Fibroblast of gingiva (primary cell): ENCODE measurements at regions not wholly inside any gene's neighbourhood (a gene's known extent, or its start where the extent isn't known, plus 50 kb on each side); places are given as distances from the start of the nearest gene placed in this dataset.

Experiments
- DNase-seq: peaks from one replicate; pipeline ENCODE4 v3.0.0-alpha.2; 2011; ENCODE audit warnings: low read depth

DNA sequence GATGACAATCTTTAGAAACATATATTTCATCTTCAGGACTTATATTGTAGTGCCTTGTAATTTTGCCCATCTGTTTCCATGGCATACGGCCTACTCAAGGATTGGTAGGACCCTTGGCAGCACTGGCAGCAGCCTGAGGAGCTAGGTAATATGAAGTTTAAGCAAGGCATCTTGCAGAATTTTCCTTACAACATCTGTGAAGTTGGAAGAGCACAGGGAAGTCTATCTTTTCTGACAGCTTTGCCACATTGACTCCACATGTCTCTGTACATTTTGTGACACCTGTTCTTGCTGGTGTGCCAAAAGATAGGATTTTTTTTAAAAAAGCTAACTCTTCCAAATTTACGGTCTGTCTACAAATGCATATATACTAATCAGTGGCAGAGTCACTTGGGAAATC, 1235.2 kb downstream of the PCDH7 start:
- no peak for DNase-seq

DNA sequence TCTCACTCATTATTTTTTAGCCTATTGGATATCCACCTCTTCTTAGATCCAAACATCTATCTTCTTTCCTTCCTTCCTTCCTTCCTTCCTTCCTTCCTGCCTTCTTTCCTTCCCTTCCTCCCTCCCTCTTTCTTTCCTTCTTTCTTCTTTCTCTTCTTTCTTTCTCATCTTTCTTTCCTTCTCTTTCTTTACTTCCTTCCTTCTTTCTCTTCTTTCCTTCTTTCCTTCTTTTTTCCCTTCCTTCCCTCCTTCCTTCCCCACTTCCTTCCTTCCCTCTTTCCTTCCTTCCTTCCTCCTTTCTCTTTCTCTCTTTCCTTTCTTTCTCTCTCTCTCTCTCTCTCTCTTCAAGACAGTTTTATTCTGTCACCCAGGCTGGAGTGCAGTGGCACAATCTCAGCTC, 1239.8 kb downstream of the PCDH7 start:
- DNase-seq, result no peak

GRCh38 chr4:31964685-31965084, 1244.5 kb downstream of the PCDH7 start:
- DNase-seq, result no peak

- no peak for DNase-seq
Measured at GRCh38 chr4:31968842-31969241, 1248.7 kb downstream of the PCDH7 start.

- no peak for DNase-seq
Measured at GRCh38 chr4:31974490-31975002, 1254.4 kb downstream of the PCDH7 start.

GRCh38 chr4:31979988-31980387, 1259.8 kb downstream of the PCDH7 start:
- no peak for DNase-seq

DNA sequence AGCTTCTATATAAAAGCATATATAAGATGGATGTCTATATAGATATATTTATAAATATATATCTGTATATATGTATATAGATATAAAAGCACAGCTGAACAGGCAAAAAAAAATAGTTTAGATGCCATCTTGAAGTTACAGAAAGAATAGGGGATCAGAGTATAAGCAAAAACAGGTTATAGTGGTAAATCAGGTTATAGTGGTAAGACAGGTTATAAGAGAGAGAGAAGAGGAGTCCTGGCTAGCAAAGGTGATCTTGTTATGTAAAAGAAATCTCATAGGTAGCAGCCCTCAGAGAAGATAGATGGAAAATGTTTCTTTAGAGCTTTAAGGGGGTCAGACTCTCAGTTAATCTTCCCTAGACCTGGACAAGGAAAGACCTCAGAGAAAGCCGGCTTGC, 1263.1 kb downstream of the PCDH7 start:
- no peak for DNase-seq

- DNase-seq, result no peak
Measured at GRCh38 chr4:31983677-31984076, 1263.5 kb downstream of the PCDH7 start.

DNA sequence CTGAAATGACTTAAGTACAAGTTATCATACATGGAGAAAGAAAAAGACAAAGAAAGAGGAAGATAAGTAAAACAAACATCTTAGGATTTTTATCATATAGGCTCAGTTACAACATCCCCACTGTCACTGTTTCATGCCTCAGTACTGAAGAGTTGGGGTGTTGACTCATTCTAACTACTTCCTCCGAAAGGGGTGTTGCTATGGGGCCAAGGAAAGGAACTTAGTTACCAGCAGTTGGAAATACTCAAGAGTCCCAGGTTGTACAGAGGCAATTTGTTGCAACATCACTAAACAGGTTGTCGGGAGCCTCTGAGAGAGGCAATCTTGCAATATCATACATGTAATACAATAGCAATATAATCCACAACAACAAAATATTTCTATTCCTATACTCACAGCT, 1264.7 kb downstream of the PCDH7 start:
- DNase-seq, result no peak

DNA sequence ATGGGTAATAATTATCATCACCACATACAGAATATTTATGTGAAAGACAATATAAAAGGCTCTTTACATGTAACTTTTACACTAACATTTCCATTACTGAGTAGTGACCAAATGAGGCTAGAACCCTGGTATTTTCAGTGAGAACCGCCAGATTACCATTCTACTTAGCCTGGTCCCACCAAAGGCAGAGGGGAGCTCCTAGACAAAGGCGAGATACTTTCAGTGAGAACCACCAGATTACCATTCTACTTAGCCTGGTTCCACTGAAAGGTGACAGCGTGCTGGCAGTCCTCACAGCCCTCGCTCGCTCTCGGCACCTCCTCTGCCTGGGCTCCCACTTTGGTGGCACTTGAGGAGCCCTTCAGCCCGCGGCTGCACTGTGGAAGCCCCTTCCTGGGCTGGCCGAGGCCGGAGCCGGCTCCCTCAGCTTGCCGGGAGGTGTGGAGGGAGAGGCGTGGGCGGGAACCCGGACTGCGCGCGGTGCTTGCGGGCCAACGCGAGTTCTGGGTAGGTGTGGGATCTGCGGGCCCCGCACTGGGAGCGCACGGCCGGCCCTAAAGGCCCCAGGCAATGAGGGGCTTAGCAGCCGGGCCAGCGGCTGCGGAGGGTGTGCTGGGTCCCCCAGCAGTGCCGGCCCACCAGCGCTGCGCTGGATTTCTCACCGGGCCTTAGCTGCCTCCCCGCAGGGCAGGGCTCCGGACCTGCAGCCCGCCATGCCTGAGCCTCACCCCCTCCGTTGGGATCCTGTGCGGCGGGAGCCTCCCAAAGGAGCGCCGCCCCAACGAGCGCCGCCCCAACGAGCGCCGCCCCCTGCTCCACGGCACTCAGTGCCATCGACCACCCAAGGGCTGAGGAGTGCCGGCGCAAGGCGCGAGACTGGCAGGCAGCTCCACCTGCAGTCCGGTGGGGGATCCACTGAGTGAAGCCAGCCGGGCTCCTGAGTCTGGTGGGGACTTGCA, 1276.1 kb downstream of the PCDH7 start:
- no peak for DNase-seq

DNA sequence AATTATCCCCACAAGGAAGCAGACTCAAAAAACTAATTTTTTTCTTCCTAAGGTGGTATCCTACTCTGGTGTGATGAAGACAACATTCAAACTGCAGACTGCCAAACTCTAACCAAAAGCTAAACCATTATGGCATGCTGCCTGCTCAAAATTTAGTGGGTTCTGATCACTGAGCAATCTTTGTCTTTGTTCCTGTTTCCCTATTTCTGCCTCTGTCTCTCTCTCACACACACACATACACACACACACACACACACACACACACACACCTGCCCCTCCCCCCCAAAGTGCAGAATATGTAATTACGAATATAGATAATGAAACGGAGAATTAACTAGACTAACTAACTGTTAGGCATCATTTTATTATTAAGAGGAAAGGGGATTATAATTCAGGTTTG, 1278.6 kb downstream of the PCDH7 start:
- no peak for DNase-seq

- no peak for DNase-seq
Measured at GRCh38 chr4:31999848-32000247, 1279.7 kb downstream of the PCDH7 start.

GRCh38 chr4:32000846-32001488, 1280.8 kb downstream of the PCDH7 start:
- DNase-seq, result no peak

DNA sequence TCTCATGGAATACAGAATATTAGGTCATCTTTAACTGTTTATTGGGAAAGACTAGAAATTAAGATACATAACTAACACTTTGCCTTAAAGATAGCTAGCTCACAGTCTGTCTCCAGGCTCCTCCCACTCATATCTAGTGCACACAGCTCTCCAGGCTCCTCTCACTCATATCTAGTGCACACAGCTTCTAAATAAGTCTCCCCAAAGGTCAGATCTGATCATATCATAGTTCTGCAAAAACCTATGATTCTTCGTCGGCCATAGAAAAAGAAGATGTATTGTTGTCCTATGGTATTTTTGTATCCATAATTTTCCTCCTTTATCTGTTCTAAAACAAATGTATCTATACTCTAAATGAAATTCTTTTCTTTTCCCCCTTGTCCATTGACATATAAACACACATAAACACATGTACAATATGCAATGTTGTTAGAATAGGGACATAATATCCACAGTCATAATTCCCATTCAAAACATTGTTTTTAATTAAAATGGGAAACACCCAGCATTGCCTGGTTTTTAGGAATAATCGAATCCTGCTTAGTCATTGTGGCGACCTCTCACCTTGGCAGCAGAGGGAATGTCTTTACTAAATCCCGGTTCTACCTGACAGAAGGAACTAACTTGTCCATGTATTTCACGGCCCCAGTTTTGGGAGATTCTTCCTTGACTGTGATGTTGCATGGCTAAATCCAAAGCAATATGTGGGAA, 1282.0 kb downstream of the PCDH7 start:
- DNase-seq, result no peak

GRCh38 chr4:32003548-32003947, 1283.4 kb downstream of the PCDH7 start:
- no peak for DNase-seq

DNA sequence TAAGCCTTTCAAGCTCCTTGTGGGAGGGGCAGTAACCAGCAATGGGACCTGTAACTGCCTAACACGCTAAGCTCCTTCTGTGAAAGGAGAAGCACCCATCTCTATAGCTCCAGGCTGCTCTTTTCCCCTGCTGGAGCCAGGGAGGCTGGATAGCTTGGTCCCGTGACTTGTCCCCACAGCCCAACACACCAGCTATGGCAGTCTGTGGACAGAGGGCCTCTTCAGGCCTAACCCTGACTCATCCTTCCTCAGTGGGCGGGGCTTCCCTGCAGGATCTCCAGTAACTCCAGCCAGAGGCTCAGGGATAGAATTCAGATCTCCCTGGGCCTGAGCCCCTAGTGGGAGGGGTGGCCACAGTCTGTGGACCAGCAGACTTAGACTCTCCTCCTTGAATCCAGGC, 1290.1 kb downstream of the PCDH7 start:
- DNase-seq, result no peak

DNA sequence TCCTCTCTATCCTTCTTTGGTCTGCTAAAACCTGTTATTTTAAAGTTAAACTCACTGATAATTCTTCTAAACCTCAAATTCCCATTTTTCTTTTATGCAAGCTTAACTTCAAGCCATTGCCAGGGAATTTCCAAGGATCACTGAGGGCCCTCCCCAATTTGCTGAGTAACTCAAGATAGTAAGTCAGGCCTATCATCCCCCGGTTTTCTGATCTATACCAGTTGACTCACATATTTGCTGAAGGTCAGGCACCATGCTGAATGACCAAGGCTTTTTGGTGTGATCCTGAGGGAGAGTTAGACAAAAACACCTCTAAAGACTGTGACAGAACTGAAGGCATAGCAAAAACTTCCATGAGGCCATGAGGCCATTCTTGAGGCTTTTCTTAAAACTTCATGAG, 1301.9 kb downstream of the PCDH7 start:
- DNase-seq, result no peak

DNA sequence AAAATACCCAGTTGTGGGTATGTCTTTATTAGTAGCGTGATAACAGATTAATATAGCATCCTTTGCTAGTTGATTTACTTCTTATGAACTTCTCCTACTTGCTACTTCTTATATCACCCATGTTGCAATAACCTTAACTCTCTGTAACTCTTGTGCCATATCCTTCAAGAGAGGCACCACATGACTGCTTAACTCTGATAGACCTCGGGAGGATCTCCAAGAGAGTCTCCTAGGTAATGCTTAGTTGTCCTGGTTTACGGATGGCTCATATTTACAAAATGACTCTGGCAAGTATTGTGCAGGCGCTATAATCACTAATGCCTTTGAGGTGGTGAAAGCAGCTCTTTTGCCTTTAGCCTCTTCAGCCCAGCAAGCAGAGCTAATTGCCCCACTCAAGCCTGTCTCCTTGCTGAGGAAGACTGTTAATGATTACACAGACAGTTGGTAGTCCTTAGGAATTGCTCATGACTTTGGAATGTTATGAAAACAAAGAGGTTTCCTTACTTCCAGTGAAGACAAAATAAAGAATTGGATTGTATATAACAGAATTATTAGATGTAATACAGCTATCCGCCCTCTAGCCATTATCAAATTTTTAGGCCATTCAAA, 1305.8 kb downstream of the PCDH7 start:
- DNase-seq, result peak; percentile 41

DNA sequence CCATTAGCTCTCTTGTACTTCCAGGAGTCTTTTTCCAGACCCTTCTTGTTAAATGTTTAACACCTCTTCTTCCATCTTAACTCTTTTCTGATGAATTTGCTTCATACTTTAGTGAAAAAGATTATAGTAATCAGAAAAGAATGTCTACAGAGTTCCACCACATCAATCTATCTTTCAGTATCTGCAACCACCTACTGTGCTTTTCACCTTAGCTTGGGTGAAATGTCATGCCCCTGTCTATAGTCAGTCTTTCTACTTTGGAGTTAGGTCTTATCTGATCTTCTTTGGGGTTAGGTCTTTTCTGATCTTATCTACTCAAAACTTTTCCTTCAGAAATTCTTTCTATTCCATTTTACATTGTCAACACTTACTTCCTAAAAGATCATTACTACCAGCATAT, 1310.2 kb downstream of the PCDH7 start:
- no peak for DNase-seq

DNA sequence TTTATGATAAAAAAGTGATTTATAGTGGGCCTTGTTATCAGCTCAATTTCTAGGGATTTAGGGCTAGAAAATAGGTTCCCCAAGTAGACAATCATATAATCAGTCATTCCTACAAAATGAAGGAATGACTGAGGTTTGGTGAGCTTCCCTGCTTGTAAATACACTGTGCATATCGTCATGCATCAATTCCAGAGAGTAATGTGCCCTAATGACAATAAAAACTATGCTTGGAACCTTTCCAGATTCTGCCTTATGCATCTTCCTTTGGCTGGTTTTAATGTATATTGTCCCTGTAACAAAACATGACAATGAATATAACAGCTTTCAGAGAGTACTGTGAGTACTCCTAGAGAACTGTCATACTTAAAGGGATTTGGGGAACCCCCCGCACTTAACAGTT, 1310.9 kb downstream of the PCDH7 start:
- no peak for DNase-seq

GRCh38 chr4:32032136-32032672, 1312.0 kb downstream of the PCDH7 start:
- DNase-seq, result no peak

DNA sequence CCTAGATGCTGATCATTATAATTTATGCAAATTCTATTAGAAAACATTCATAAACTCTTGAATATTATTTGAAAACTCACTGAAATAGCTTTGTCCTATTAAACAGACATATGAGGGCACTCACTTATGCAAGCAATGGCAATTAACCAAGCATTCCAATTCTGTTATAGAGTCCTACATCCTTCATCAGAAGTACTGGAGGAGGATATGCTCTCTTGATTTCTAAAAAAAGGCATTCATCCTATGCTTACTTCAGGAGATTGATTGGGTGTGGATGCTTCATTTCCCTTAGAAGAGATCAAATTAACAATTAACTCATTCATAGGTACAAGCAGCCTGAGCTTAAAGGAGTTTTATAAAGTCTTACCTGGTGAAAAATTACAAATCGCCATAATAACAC, 1317.2 kb downstream of the PCDH7 start:
- DNase-seq, result no peak
